GM19328 (cell line): ENCODE measurements at regions not wholly inside any gene's neighbourhood (a gene's known extent, or its start where the extent isn't known, plus 50 kb on each side); places are given as distances from the start of the nearest gene placed in this dataset.

Experiments
- ATAC-seq: cut with Tn5 transposase; IDR thresholded peaks from one replicate; pipeline ENCODE4 v1.9.1; 2021; ENCODE audit warnings: mild to moderate bottlenecking, moderate library complexity; ENCODE audit not compliant: unreplicated experiment

GRCh38 chr10:78993261-78993945 is 75.4 kb upstream of the ZMIZ1 start:
- no peak for ATAC-seq

GRCh38 chr10:78995987-78996791 is 72.6 kb upstream of the ZMIZ1 start:
- ATAC-seq = no peak

- ATAC-seq = no peak
These were observed 72.0 kb upstream of the ZMIZ1 start for GRCh38 chr10:78996792-78997129.

DNA sequence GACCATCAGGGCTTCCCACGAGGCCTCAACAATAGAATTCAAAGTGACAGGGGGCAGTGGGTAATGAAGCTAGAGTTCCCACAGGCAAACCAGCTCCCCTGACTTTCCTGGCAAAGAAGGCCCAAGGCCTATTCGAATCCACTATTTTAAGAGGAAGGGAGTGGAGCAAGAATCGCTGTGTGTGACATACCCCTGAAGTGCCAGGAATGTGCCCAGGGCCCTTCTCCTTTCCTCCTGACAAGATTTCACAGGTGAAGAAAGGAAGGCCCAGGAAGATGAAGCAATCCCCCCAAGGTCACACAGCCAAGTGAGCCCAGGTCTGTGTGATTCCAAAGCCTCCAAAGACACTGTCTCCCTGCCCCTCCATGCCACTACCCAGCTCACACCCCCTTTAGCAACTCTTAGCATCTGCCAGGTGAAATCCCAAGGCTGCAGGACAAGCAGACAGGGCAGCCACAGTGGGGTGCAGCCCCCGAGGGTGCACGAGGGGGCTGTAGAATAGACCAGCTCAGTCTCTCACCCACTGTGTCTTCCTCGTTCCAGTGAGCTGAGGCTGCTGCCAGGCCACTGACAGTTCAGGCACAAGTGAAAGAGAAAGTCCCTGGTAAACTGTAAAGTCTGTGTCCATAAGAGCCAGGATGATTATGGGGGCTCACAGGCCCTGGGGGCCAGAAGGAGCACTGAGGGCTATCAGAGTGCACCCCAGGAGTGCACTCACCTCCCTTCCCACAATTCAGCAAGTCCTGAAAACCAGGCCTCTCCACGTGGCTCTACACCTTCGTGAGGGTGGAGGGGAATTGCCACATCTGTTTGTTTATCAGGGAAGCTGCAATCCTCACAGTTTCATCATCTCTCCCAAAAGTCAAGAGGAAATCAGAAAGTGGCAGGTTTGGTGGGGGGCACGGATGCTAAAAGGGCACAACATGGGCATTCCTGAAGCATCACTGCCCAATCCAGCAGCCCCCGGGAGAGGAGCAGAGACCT is 70.8 kb upstream of the ZMIZ1 start:
- ATAC-seq = no peak

DNA sequence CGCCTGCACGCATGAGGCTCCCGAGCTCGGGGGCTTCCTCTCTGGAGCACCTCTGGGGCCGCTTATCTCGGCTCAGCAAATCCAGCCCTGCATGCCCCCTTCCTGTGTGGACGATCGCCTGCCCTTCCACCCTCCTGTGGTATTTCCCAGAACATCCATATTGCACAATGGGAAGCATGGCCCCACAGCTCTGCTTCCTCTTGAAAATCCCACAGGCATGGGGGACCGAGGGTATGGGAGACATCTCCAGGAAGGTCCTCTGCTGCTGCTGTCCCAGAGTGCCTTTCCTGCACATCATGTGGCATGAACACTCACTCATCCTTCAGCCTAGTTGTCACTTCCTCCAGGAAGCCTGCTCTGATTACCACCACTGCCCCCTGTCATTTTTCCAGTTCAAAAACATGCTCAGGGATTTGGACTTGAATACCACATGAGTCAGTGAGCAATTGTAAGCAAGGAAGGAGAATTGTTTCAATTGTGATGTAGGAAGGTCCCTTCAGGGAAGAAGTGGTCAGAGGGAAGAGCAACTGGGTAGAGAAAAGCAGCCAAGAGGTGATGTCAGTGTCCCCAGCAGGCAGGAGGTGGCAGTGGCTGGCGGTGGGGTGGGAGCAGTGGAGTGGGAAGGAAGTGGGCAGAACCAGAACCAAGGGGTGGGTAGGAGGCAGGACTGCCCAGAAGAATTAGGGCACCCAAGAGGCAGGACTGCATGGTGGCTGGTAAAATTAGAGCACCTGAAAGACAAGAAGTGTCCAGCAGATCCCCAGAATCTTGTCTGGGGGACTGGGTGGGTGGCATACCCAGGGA is 67.5 kb upstream of the ZMIZ1 start:
- no peak for ATAC-seq

GRCh38 chr10:79002336-79002735 is 66.4 kb upstream of the ZMIZ1 start:
- no peak for ATAC-seq

DNA sequence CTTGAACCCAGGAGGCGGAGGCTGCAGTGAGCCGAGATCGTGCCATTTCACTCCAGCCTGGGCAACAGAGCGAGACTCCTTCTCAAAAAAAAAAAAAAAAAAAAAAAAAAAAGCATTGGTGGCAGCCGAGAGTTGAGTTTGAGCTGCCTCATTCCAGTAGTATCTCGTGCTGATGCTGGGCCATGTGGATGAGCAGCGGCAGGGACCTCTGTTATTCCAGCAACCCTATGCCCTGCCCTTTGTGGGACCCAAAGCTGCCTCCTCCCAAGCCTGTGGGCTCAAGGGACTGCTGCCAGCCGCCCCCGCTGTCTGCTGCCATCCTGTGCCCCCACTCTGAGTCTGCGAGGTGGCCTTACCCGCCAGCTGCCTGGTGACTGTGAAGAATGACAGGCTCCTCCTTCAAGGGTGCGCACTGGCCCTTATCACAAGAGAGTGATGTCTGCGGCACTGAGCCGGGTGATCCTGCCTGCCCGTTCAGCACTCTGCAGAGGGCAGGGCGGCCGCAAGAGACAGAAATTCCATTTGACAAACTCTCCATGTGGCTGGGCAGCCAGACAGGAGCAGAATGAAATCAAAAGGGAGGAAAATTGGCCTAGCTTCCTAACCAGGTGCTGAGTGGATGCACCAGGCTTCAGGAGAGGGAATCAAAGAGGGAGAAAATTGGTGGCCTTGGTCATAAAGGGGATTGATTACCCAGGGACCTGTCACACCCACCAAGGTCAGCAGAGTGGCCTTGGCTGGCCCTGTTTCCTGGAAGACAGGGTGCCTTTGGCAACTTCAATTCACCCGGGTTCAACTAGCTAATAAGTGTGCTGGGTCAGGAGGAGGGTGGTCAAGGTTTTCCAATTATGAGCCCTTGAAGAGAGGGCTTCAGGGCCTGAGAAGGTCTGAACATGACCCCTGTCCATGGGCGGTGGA is 65.3 kb upstream of the ZMIZ1 start:
- ATAC-seq = no peak

- no peak for ATAC-seq
These were observed 64.5 kb upstream of the ZMIZ1 start for GRCh38 chr10:79004311-79004710.

DNA sequence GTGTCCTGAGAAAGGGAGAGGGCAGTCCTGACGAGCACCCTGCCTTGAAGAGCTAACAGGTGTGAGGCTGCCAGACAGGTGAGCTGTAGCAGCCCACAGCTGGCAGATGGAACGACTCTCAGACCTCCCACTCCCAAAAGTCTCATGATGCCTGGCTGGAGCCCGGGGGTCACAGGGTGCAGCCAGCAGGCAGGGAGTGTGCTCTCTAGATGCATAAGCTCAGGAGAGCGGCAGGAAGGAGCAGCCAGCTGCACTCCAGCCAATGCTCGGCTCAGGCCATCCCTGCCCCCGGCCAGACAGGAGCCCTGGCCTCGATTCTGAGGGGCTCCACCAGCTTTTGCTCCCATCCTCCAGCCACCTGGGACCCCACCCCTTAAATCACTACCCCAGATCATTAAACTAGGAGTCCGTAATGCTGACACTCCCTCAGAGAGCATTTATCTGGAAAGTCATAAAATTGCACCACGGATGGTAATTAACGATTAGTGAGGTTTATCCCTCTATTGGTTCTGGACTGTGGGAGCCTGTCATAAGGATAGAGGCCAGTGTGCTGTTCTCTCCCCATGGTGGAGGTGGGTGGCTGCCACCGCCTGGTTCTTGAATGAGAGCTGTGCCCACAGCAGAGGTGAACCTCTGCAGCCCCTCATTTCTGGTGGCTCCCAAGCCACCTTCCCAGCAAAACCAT is 63.5 kb upstream of the ZMIZ1 start:
- no peak for ATAC-seq

DNA sequence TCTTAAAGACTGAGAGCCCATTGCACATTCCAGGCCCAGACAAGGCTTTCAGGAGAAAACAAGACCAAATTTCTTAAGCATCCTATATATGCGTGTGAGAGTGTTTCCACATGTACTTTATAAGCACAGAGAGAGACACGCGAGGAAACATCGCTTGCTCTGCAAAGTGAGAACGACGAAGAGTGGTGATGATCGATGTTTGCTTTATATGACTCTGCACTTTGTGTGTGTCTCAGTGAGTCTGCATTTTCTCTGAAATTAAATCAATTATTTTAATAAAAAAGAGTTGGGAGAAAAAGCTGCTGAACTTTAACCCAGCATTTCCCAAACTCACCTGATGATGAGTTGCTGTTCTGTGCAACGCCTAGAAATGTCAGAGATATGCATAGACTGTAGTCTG is 61.7 kb upstream of the ZMIZ1 start:
- no peak for ATAC-seq

DNA sequence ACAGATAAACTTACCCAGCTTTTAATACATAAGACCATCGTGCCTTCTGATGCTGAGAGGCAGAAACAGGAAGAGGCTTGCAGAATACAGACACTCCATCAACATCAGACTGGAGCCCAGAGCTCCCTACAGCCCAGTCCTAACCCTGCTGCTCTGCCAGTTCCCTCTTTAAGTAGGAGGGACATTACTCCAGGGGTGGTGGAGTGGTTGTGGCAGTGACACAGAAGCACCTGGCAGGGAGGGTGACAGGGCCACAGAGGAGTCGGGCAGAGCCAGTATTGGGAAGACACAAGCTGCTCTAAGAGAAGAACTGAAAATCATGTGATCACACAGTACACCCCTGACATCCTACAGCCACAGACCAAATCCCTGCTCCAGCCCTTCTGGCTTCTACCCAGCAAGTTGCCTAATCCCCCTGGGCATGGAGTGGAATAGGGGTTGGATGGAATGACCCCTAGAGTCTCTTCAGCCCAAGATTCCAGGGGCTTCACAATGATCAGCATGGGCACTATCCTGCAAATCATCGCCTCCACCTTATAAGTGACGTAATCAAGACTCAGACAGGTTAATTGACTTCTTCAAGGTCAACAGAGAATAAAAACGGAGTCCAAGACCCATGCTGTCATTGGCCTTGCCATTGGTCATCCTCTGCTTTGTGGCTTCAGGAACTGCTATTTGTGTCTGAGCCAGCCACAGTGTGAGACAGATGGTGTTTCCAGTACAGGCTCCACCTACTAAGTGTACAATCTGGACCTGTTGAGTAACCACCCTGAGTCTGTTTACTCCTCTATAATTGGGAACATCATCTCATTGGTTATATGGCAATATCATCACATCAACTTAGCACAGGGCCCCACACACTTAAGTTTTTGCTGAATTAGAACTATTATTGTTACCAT is 61.1 kb upstream of the ZMIZ1 start:
- ATAC-seq = no peak

GRCh38 chr10:79009145-79009544 is 59.6 kb upstream of the ZMIZ1 start:
- no peak for ATAC-seq

DNA sequence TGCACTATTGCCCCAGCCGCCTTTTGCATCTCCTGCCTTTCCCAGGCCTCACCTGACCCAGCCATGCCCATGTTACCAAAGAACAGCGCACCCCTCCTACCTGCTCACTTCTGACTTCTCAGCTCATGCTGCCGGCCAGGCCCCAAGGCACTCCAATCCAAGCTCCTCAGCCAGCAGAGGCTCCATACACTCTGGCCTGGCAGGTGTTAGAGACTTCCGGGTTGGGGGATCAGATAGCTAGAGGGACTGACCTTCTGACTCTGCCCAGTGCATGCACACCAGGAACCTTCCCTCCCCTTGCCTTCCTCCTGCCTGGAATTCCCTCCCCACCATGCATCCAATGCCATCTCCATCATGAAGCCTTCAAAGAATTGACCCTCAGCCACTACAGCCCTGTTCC is 56.2 kb upstream of the ZMIZ1 start:
- no peak for ATAC-seq

DNA sequence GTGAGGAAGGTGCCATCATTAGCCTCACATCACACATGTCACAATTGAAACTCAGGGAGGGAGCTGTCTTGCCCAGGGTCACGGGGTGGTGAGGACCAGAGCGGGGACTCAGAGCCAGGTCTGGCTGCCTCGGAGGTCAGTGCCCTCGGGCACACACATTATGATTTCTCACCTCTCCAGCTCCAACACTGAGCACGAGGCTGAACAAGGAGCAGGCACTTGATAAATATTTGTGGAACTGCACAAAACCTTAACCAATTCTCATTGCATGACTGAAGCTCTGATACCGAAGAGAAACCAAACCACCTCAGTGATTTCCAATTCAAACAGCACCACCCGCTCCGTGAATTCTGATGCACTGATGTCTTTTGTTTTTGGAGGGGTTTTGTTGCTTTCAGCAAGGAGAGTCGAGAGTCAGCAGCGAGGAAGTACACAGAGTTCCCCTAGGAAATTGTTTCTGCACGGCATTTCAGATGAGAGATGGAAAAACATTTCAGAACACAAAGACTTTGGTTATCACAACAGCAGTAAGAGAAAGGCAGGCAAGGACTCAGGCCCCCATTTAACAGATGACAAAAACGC is 55.3 kb upstream of the ZMIZ1 start:
- no peak for ATAC-seq

DNA sequence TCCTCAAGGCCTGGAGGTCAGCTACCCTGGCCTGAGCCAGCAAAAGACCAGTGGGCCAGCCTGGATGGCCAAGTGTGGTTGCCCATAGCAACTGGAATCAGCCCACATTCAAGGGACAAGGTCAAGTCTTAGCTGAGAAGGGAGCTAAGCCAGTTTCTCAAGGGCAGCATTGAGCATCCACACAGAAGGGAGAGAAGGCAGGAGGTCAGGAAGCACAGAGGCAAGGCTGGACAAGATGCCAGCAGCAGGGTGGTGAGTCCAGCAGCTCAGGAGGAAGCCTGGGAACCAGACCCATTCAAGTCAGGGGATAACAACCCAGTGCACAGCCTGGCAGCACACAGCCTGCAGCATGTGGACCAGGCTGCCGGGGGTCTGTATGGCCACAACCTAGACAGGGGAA is 54.0 kb upstream of the ZMIZ1 start:
- ATAC-seq = no peak

GRCh38 chr10:79017882-79018520 is 50.8 kb upstream of the ZMIZ1 start:
- no peak for ATAC-seq

DNA sequence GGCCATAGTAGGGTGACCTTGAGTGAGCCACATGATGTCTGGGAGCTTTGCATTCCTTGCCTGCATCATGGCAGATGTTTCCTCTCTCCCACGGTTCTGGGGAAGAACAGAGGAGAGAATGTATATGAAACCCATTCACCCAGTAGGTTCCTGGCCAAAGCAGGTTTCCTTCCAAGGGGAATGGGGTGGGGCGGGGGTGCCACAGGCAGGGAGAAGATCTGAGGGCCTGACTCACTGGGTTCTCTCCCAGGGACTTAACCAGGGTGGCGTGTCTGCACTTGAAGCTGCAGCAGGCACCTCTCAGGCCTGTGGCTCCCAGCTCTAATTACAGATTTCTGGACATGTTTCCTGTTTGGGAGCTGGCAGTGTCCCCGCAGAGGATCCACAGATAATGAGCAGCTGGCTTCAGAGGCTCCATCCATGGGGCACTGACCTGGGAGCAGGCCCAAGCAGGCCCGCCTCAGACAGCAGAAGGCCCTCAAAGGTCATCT is 50.2 kb upstream of the ZMIZ1 start:
- no peak for ATAC-seq
